ENCODE measurements at regions not wholly inside any gene's neighbourhood (a gene's known extent, or its start where the extent isn't known, plus 50 kb on each side); places are given as distances from the start of the nearest gene placed in this dataset.

- CTCF ChIA-PET: interaction anchor here (1.2 to 1.4 kb wide), 2 partner anchors 31 to 311 kb away, joined by 3 read pairs; no protein-coding TSS in a partner anchor
- no peak for TF ChIP-seq CTCF (IDR thresholded peaks at IDR 0.05; ENCODE audit: control extremely low read depth, extremely low read depth, low read depth, missing control alignments)
- POLR2A ChIA-PET: no interaction called here
- no peak for DNase-seq (ENCODE audit: extremely low spot score)
Measured at GRCh38 chr9:534886-535285, 306.6 kb upstream of the DMRT1 start.

DNA sequence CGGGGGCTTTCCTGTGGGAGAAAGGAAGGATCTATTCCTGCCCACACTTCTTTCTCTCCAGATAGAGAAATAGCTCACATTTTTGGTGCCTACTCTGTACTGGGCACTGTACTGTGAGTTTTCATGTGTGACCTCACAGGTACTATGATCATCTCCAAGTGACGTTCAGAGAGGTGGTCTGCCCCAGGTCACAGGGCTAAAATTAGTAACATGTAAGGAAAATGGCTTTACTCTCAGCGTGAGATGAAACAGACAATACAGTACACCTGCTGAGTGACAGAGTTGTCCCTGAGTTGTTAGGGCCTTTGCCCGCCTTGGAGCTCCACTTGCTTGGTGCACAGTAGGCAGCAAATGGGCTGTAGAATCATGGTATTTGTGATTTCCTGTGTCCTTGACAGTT is 306.1 kb upstream of the DMRT1 start:
- DNase-seq (ENCODE audit: extremely low spot score): no peak
- TF ChIP-seq CTCF (IDR thresholded peaks at IDR 0.05; ENCODE audit: control extremely low read depth, extremely low read depth, low read depth, missing control alignments): no peak
- CTCF ChIA-PET: interaction anchor here (1.2 to 1.4 kb wide), 2 partner anchors 30 to 312 kb away, joined by 3 read pairs; no protein-coding TSS in a partner anchor
- POLR2A ChIA-PET: no interaction called here

- DNase-seq (ENCODE audit: extremely low spot score): peak; percentile 18
- CTCF ChIA-PET: no interaction called here
- POLR2A ChIA-PET: no interaction called here
Measured at GRCh38 chr9:536597-537511, 304.6 kb upstream of the DMRT1 start.

DNA sequence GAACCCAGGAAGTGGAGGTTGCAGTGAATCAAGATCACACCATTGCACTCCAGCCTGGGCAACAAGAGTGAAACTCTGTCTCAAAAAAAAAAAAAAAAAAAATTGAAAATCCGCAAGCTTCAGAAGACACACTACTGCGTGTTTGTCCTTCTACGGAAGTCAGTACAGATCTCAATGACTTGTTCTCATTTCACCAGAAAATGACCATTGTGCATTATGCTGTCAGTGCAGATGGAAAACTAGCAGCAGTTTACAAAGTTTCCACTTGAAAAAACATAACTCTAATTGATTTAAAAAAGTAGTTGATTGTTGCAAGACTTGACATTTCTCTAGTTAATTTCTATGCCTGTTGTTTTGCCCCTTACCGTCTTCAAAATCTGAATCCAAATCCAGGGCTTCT is 298.0 kb upstream of the DMRT1 start:
- TF ChIP-seq CTCF (IDR thresholded peaks at IDR 0.05; ENCODE audit: control extremely low read depth, extremely low read depth, low read depth, missing control alignments): no peak
- DNase-seq (ENCODE audit: extremely low spot score): no peak
- CTCF ChIA-PET: no interaction called here
- POLR2A ChIA-PET: no interaction called here

More at GRCh38 chr9:536597-537511, 304.6 kb upstream of the DMRT1 start:
- no peak for TF ChIP-seq CTCF (IDR thresholded peaks at IDR 0.05; ENCODE audit: control extremely low read depth, extremely low read depth, low read depth, missing control alignments)

DNA sequence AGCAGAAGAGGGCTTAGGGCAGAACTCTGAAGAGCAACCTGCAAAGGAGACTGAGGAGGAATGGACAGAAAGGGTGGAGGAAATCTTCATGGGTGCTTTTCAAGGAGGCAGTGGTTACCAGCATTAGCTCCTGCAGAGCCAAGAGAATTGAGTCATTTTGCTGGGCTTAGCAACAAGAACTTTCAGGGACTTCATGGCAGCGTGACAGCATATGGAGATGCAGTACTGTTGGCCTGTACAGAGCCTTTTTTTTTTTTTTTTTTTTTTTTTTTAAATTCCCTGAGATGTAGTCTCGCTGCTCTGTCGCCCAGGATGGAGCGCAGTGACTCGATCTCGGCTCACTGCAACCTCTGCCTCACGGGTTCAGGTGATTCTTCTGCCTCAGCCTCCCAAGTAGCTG is 296.0 kb upstream of the DMRT1 start:
- POLR2A ChIA-PET: no interaction called here
- no peak for DNase-seq (ENCODE audit: extremely low spot score)
- no peak for TF ChIP-seq CTCF (IDR thresholded peaks at IDR 0.05; ENCODE audit: control extremely low read depth, extremely low read depth, low read depth, missing control alignments)
- CTCF ChIA-PET: no interaction called here

GRCh38 chr9:546235-546634 is 295.3 kb upstream of the DMRT1 start:
- TF ChIP-seq CTCF (IDR thresholded peaks at IDR 0.05; ENCODE audit: control extremely low read depth, extremely low read depth, low read depth, missing control alignments): no peak

More at GRCh38 chr9:546235-546634, 295.3 kb upstream of the DMRT1 start:
- DNase-seq (ENCODE audit: extremely low spot score): no peak
- ChIA-PET CTCF (interaction anchor here (0.8 kb wide), 1 partner anchor 10 kb away, joined by 3 read pairs; no protein-coding TSS in a partner anchor), POLR2A (no interaction called here)
